ENCODE measurements at regions not wholly inside any gene's neighbourhood (a gene's known extent, or its start where the extent isn't known, plus 50 kb on each side); places are given as distances from the start of the nearest gene placed in this dataset.
"Not testable (repeated sequence)": the region's sequence is repeated elsewhere in the genome, so short reads cannot be mapped to it uniquely, and the experiment has no call there.

GRCh38 chr14:105961625-105962024 is 435.2 kb downstream of the TMEM121 start:
- DNase-seq (ENCODE audit: low read depth) = not testable (repeated sequence)

GRCh38 chr14:105962532-105962931 is 436.1 kb downstream of the TMEM121 start:
- DNase-seq (ENCODE audit: low read depth) = no peak

DNA sequence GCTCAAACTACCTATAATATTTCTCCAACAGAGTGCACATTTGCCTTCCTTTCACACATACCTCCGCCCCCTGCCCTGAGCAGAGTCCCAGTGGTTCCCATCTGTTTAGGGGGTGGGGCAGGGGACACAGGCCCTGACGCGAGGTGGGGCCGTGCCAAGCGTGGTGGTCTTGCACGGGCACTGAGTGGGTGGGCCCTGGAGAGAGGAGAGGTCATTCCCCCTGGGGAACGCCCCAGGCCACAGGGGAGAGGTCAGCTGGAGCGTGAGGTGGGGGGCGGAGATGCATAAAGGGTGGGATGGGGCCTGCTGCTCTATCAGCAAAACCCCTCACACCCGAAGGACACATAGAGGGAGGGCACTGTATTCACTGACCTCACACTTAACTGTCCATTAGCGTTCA is 441.9 kb downstream of the TMEM121 start:
- DNase-seq (ENCODE audit: low read depth) = no peak

DNA sequence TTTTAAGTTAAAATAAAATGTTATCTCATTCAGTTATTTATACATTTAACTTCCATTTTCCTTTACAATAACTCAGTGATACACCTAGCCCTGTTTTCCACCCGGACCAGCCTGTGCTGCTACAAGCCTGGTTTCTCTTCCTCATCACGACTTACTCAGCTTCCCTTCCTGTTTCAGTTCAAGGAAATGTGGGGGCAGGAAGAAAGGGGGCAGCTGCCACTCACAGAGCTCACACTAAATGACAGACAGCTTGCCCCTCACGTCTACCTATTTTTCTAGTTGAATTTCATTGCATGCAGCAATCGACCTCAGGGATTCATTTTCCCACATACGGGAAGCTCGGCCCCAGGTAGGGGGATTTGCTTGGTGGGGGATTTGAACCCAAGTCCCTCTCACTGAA is 442.6 kb downstream of the TMEM121 start:
- DNase-seq (ENCODE audit: low read depth) = not testable (repeated sequence)

GRCh38 chr14:105970821-105971220 is 444.4 kb downstream of the TMEM121 start:
- DNase-seq (ENCODE audit: low read depth) = not testable (repeated sequence)

GRCh38 chr14:105971593-105972500 is 445.5 kb downstream of the TMEM121 start:
- no peak for DNase-seq (ENCODE audit: low read depth)

- DNase-seq (ENCODE audit: low read depth) = no peak
Measured at GRCh38 chr14:105974902-105975301, 448.5 kb downstream of the TMEM121 start.

DNA sequence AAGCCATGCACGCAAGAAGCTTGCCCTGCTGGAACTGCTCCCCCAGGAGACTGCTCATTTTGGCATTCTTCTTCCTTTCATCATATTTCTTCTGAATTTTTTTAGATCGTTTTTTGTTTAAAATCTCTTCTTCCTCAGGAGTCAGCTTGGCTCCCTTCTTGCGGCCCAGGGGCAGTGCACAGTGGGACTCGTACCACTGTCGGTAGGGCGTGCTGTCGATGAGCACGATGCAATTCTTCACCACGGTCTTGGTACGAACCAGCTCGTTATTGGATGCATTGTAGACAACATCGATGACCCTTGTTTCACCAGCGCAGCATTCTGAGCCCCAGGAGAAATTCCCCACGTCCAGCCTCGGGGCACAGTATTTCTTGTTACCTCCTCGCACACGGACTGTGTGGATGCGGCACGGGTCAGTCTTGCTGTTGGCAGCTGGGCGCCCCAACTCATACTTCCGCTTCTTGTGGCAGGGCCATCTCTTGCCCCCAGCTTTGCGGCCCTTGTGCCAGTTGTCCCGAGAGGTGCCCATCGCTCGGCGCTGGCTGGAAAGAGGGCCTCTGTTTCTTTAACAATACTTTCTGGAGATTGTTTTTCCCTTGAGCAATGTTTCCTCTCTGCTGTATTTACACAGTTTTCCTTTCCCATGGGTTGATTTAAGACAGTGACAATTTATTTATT is 452.4 kb downstream of the TMEM121 start:
- no peak for DNase-seq (ENCODE audit: low read depth)

- DNase-seq (ENCODE audit: low read depth) = no peak
Measured at GRCh38 chr14:105979446-105979845, 453.1 kb downstream of the TMEM121 start.

DNA sequence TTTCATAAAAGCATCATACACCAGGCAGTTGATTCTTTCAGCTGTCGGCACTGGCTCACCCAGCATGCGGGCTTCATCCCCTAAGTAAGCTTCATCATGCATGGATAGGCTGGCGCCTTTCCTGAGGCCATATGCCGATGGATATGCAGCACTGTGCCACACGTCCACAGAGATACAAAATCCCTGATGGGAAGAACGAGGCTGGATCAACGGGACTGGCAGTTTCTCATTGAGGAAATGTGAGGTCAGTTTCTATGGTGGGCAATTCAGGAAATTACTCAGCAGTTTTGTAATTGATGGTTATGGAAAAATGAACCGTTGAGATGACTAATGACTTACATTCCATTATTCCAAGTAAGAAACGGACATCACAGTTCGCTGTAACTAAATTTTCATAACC is 453.8 kb downstream of the TMEM121 start:
- no peak for DNase-seq (ENCODE audit: low read depth)

GRCh38 chr14:105981517-105982302 is 455.3 kb downstream of the TMEM121 start:
- not testable (repeated sequence) for DNase-seq (ENCODE audit: low read depth)

GRCh38 chr14:105982664-105983063 is 456.3 kb downstream of the TMEM121 start:
- no peak for DNase-seq (ENCODE audit: low read depth)

DNA sequence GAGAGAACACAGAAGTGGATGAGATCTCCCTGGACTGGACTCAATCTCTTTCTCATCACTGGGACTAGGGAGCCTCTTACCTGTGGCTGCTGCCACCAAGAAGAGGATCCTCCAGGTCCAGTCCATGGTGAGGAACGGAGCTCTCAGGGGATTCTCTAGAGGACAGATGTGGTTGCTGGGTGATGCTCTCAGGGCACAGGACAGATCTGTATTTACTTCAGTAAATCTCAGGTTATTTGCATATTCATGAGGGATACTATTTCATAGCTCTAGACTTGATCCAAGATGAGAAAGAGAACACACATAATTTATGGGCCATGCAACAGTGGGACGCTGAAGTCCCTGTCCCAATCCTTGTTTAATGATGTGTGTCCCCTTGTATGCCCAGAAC is 460.5 kb downstream of the TMEM121 start:
- DNase-seq (ENCODE audit: low read depth) = no peak

DNA sequence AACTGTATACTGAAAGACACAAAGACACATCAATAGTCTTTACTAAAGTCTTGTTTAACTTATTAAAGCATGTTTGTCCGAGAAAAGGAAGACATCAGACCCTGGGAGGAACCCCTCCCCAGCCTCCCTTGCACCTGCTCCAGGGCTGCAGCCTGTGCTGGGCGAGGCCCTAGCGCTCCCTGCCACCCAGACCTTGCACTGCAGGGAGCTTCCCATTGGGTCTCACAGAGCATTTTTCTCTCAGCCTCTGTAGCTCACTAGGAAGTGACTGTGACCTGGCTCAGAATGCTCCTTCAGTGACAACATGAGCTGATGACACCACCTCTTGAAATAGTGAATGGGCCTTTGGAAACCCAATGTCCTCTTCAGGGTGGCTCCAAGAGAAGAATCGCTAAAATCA is 461.2 kb downstream of the TMEM121 start:
- DNase-seq (ENCODE audit: low read depth) = no peak

- no peak for DNase-seq (ENCODE audit: low read depth)
Measured at GRCh38 chr14:105989566-105990302, 463.4 kb downstream of the TMEM121 start.

DNA sequence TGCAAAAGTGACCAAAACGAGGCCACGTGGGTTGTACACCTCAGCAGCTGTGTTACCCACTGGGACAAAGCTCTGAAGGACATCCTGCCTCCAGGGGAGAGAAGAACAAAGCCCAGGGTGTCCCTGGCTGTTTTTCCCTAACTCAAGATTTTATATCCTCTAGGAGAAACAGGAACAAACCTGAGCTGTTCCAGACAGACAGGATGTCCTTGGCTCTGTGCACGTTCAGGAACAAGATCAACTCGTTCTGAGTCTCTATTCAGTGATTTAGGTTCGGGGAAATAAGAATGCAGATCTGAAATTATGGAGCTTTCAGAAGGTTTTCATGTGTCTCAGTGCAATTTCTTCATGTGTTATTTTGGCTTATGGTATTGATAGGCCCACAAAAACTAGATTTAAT is 465.3 kb downstream of the TMEM121 start:
- DNase-seq (ENCODE audit: low read depth) = not testable (repeated sequence)

GRCh38 chr14:105993814-105994213 is 467.4 kb downstream of the TMEM121 start:
- no peak for DNase-seq (ENCODE audit: low read depth)

DNA sequence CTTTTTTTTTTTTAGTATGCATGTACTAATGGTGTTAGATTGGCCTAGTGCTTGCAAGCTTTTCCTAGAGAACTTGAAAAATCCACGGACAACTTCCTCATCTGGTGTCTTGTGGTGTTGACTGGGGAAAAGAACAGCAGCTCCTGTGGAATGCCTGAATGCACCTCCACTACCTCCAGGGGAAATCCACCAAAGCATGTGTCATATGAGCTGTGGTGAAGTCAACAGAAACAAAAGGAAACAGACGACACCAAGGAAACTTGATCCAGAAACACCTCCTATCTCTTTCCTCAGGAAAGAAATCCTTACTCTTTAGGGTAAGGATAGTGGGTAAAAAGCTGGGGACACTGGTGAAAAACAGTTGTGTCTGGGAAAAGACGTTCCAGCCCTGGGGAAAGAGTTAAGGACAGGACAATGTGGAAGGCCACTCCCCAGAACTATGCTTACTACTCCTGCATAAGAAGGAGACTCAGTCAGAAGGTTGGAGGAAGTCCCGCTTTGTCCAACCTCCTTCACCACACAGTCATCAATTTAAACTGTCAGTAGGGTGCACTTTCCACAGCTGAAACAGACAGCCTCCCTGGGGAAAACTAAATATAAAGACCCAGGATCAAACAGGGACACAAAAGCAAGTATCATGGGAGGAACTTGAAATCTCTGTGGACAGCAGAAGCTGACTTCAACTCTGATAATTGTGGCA is 468.8 kb downstream of the TMEM121 start:
- not testable (repeated sequence) for DNase-seq (ENCODE audit: low read depth)

GRCh38 chr14:105998597-105998996 is 472.2 kb downstream of the TMEM121 start:
- DNase-seq (ENCODE audit: low read depth) = not testable (repeated sequence)

DNA sequence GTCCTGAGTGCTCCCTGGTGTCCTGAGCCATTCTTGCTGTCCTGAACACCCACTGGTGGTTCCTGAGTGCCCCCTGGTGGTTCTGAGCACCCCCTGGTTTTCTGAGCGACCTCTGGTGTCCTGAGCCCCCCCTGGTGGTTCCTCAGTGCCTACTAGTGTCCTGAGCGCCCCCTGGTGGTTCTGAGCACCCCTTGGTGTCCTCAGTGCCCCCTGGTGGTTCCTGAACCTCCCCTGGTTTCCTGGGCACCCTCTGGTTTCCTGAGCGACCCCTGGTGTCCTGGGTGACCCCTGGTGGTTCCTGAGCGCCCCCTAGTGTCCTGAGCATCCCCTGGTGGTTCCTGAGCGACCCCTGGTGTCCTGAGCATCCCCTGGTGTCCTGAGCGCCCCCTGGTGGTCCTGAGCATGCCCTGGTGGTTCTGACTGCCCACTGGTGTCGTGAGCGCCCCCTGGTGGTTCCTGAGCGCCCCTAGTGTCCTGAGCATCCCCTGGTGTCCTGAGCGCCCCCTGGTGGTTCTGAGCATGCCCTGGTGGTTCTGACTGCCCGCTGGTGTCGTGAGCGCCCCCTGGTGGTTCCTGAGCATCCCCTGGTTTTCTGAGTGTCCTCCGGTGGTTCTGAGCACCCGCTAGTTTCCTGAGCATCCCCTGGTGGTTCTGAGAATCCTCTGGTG is 473.1 kb downstream of the TMEM121 start:
- DNase-seq (ENCODE audit: low read depth) = peak; percentile 45
